ENCODE measurements at regions not wholly inside any gene's neighbourhood (a gene's known extent, or its start where the extent isn't known, plus 50 kb on each side); places are given as distances from the start of the nearest gene placed in this dataset.

GRCh38 chr4:28558895-28559294 lies 1698.3 kb downstream of the STIM2 start:
- DNase-seq = no peak

GRCh38 chr4:28562913-28563312 lies 1702.3 kb downstream of the STIM2 start:
- DNase-seq = no peak

- DNase-seq = no peak
Measured at GRCh38 chr4:28565396-28565795, 1704.8 kb downstream of the STIM2 start.

- DNase-seq = no peak
Measured at GRCh38 chr4:28600958-28601357, 1740.3 kb downstream of the STIM2 start.

- DNase-seq = no peak
Measured at GRCh38 chr4:28621591-28621990, 1761.0 kb downstream of the STIM2 start.

GRCh38 chr4:28636971-28637370 lies 1776.3 kb downstream of the STIM2 start:
- DNase-seq = no peak

- no peak for DNase-seq
Measured at GRCh38 chr4:28639747-28640146, 1779.1 kb downstream of the STIM2 start.

GRCh38 chr4:28654618-28655017 lies 1794.0 kb downstream of the STIM2 start:
- no peak for DNase-seq

GRCh38 chr4:28665306-28665705 lies 1804.7 kb downstream of the STIM2 start:
- DNase-seq = no peak

- DNase-seq = no peak
Measured at GRCh38 chr4:28675582-28675981, 1814.9 kb downstream of the STIM2 start.

GRCh38 chr4:28677808-28678207 lies 1817.2 kb downstream of the STIM2 start:
- no peak for DNase-seq

- DNase-seq = no peak
Measured at GRCh38 chr4:28682847-28683246, 1822.2 kb downstream of the STIM2 start.

- no peak for DNase-seq
Measured at GRCh38 chr4:28686618-28687017, 1826.0 kb downstream of the STIM2 start.

- no peak for DNase-seq
Measured at GRCh38 chr4:28690890-28691289, 1830.2 kb downstream of the STIM2 start.

GRCh38 chr4:28702571-28702970 lies 1841.9 kb downstream of the STIM2 start:
- no peak for DNase-seq

GRCh38 chr4:28709891-28710290 lies 1849.2 kb downstream of the STIM2 start:
- no peak for DNase-seq

- no peak for DNase-seq
Measured at GRCh38 chr4:28723371-28723770, 1862.7 kb downstream of the STIM2 start.

- no peak for DNase-seq
Measured at GRCh38 chr4:28724239-28724638, 1863.6 kb downstream of the STIM2 start.

GRCh38 chr4:28730304-28730703 lies 1869.7 kb downstream of the STIM2 start:
- no peak for DNase-seq

GRCh38 chr4:28744066-28744465 lies 1883.4 kb downstream of the STIM2 start:
- no peak for DNase-seq

GRCh38 chr4:28754376-28754775 lies 1893.7 kb downstream of the STIM2 start:
- DNase-seq = no peak

GRCh38 chr4:28755081-28755480 lies 1894.4 kb downstream of the STIM2 start:
- DNase-seq = no peak

GRCh38 chr4:28759064-28759463 lies 1898.4 kb downstream of the STIM2 start:
- DNase-seq = no peak

- DNase-seq = no peak
Measured at GRCh38 chr4:28760003-28760402, 1899.4 kb downstream of the STIM2 start.

GRCh38 chr4:28772066-28772465 lies 1911.4 kb downstream of the STIM2 start:
- no peak for DNase-seq

GRCh38 chr4:28772788-28773187 lies 1912.1 kb downstream of the STIM2 start:
- no peak for DNase-seq
